ENCODE measurements at regions not wholly inside any gene's neighbourhood (a gene's known extent, or its start where the extent isn't known, plus 50 kb on each side); places are given as distances from the start of the nearest gene placed in this dataset.

DNA sequence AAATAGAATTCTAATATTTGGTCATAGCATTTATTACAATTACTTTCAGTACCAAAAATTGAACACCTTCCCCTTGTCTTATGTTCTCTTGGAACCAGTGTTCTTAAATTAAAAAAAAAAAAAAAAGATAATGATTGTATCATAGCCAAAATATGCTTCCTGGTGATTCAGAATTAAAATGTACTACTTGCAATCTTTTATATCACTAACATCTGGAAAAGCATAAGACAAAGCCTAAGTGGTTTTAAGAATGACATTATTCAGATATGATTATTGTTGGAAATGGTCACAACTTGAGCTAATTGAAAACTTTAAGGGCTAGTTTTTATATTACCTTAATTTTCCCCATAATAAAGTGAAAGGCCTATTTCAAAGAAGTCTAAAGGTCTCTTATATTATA is 493.3 kb upstream of the MARCKS start:
- TF ChIP-seq, protein P1, sequence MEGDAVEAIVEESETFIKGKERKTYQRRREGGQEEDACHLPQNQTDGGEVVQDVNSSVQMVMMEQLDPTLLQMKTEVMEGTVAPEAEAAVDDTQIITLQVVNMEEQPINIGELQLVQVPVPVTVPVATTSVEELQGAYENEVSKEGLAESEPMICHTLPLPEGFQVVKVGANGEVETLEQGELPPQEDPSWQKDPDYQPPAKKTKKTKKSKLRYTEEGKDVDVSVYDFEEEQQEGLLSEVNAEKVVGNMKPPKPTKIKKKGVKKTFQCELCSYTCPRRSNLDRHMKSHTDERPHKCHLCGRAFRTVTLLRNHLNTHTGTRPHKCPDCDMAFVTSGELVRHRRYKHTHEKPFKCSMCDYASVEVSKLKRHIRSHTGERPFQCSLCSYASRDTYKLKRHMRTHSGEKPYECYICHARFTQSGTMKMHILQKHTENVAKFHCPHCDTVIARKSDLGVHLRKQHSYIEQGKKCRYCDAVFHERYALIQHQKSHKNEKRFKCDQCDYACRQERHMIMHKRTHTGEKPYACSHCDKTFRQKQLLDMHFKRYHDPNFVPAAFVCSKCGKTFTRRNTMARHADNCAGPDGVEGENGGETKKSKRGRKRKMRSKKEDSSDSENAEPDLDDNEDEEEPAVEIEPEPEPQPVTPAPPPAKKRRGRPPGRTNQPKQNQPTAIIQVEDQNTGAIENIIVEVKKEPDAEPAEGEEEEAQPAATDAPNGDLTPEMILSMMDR (IDR thresholded peaks at IDR 0.05): no peak
- TF ChIP-seq POLR2A (IDR thresholded peaks at IDR 0.05): no peak
